GM18517 (cell line): ENCODE measurements at regions not wholly inside any gene's neighbourhood (a gene's known extent, or its start where the extent isn't known, plus 50 kb on each side); places are given as distances from the start of the nearest gene placed in this dataset.
A peak's percentile ranks its signal among the peaks of the same experiment; 100 is the strongest.
"Not testable (repeated sequence)": the region's sequence is repeated elsewhere in the genome, so short reads cannot be mapped to it uniquely, and the experiment has no call there.

Experiments used
- ATAC-seq: cut with Tn5 transposase; IDR thresholded peaks from one replicate; pipeline ENCODE4 v1.9.1; 2021; ENCODE audit warnings: mild to moderate bottlenecking, moderate library complexity; ENCODE audit not compliant: unreplicated experiment

- ATAC-seq: no peak
These were observed 936.0 kb downstream of the TRIB2 start for GRCh38 chr2:13652531-13653313.

GRCh38 chr2:13654416-13654815 is 937.7 kb downstream of the TRIB2 start:
- ATAC-seq: no peak

GRCh38 chr2:13660231-13660630 is 943.5 kb downstream of the TRIB2 start:
- ATAC-seq: no peak

GRCh38 chr2:13662055-13662454 is 945.3 kb downstream of the TRIB2 start:
- ATAC-seq: no peak

- ATAC-seq: peak; percentile 86
These were observed 950.1 kb downstream of the TRIB2 start for GRCh38 chr2:13666582-13667414.

GRCh38 chr2:13667415-13667757 is 950.6 kb downstream of the TRIB2 start:
- no peak for ATAC-seq

- no peak for ATAC-seq
These were observed 952.9 kb downstream of the TRIB2 start for GRCh38 chr2:13669607-13670006.

GRCh38 chr2:13673821-13674220 is 957.1 kb downstream of the TRIB2 start:
- ATAC-seq: not testable (repeated sequence)

- ATAC-seq: no peak
These were observed 956.2 kb upstream of the LRATD1 start for GRCh38 chr2:13676269-13676668.

- no peak for ATAC-seq
These were observed 950.6 kb upstream of the LRATD1 start for GRCh38 chr2:13681936-13682335.

GRCh38 chr2:13682540-13683272 is 949.8 kb upstream of the LRATD1 start:
- no peak for ATAC-seq

- ATAC-seq: no peak
These were observed 946.3 kb upstream of the LRATD1 start for GRCh38 chr2:13686262-13686661.

- ATAC-seq: no peak
These were observed 937.8 kb upstream of the LRATD1 start for GRCh38 chr2:13694673-13695072.

- no peak for ATAC-seq
These were observed 935.9 kb upstream of the LRATD1 start for GRCh38 chr2:13696601-13697000.

- no peak for ATAC-seq
These were observed 933.7 kb upstream of the LRATD1 start for GRCh38 chr2:13698847-13699246.

- not testable (repeated sequence) for ATAC-seq
These were observed 932.6 kb upstream of the LRATD1 start for GRCh38 chr2:13699939-13700338.

GRCh38 chr2:13711154-13711553 is 921.4 kb upstream of the LRATD1 start:
- ATAC-seq: no peak

GRCh38 chr2:13714466-13714865 is 918.1 kb upstream of the LRATD1 start:
- ATAC-seq: no peak

- no peak for ATAC-seq
These were observed 906.6 kb upstream of the LRATD1 start for GRCh38 chr2:13725945-13726344.

GRCh38 chr2:13745330-13745729 is 887.2 kb upstream of the LRATD1 start:
- no peak for ATAC-seq

- ATAC-seq: no peak
These were observed 880.6 kb upstream of the LRATD1 start for GRCh38 chr2:13751955-13752354.

GRCh38 chr2:13758412-13758811 is 874.1 kb upstream of the LRATD1 start:
- ATAC-seq: no peak
